Tibial nerve (tissue), 4 donors: ENCODE measurements at regions not wholly inside any gene's neighbourhood (a gene's known extent, or its start where the extent isn't known, plus 50 kb on each side); places are given as distances from the start of the nearest gene placed in this dataset.

Experiments used
- EP300 ChIP-seq, 2 donors: sonication (generic); formaldehyde crosslinking; IDR thresholded peaks; one replicate each; pipeline ENCODE4 v1.6.1; 2017; ENCODE audit warnings: antibody characterized with exemption in 2 of 2, mild to moderate bottlenecking in 1 of 2
- POLR2A ChIP-seq, 2 donors: fragments of 450-650 bp; IDR thresholded peaks; one replicate each; pipeline ENCODE4 v1.6.1; 2017; ENCODE audit warnings: antibody characterized with exemption in 2 of 2, mild to moderate bottlenecking in 2 of 2, moderate library complexity in 2 of 2
- TF ChIP-seq, protein P1 (sequence below), 5 experiments: fragments of 200-600 bp in 3 of 5; fragments of 450-650 bp in 2 of 5; sonication (generic) in 3 of 5; IDR thresholded peaks; one replicate each; pipeline ENCODE4 v1.5.1; 2016 to 2019; ENCODE audit warnings: antibody characterized with exemption in 5 of 5, mild to moderate bottlenecking in 3 of 5, moderate library complexity in 2 of 5

DNA sequence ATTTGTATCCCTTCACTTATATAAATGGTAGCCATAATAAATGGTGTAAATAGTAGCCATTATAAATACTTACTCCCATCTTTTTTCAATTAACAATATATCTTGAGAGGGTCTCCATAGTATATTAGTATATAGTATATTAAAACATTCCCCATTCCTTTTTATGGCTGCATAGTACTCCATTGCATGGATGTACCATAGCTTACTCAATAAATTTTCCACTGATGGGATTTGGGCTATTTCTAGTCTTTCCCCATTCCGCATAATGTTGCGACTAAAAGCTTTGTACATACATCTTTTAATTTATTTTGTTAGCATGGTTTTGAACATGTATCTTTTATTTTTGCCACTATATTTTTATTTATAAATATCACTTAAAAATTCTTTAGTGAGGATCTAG is 366.3 kb downstream of the IL20RB start:
- TF ChIP-seq, protein P1, sequence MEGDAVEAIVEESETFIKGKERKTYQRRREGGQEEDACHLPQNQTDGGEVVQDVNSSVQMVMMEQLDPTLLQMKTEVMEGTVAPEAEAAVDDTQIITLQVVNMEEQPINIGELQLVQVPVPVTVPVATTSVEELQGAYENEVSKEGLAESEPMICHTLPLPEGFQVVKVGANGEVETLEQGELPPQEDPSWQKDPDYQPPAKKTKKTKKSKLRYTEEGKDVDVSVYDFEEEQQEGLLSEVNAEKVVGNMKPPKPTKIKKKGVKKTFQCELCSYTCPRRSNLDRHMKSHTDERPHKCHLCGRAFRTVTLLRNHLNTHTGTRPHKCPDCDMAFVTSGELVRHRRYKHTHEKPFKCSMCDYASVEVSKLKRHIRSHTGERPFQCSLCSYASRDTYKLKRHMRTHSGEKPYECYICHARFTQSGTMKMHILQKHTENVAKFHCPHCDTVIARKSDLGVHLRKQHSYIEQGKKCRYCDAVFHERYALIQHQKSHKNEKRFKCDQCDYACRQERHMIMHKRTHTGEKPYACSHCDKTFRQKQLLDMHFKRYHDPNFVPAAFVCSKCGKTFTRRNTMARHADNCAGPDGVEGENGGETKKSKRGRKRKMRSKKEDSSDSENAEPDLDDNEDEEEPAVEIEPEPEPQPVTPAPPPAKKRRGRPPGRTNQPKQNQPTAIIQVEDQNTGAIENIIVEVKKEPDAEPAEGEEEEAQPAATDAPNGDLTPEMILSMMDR (IDR thresholded peaks at IDR 0.05): no peak
- TF ChIP-seq POLR2A (IDR thresholded peaks at IDR 0.05): no peak
- TF ChIP-seq EP300 (IDR thresholded peaks at IDR 0.05): no peak
